IMR-90 (cell line): ENCODE measurements at regions not wholly inside any gene's neighbourhood (a gene's known extent, or its start where the extent isn't known, plus 50 kb on each side); places are given as distances from the start of the nearest gene placed in this dataset.

Source experiments
- ATAC-seq: fragments of 200-7000 bp; cut with Tn5 transposase; 2 replicates; pipeline ENCODE4 v1.9.1; 2020; ENCODE audit warnings: low read depth, mild to moderate bottlenecking, moderate library complexity
- BruUV-seq: library from RNA; stranded (reverse); fragments of 400-500 nt; replicated peaks from 2 replicates; lab custom pipeline; 2021; lab: Mats Ljungman, UMichigan
- CTCF ChIA-PET: fragments of 300-600 bp; formaldehyde crosslinking; extraction: SDS; loops from one replicate; lab custom pipeline; 2021; ENCODE audit warnings: antibody characterized with exemption; lab: Yijun Ruan, JAX
- POLR2A ChIA-PET: fragments of 300-600 bp; sonication (Branson Sonifier 250); formaldehyde crosslinking; loops from one replicate; lab custom pipeline; 2022; ENCODE audit warnings: antibody characterized with exemption; ENCODE audit not compliant: unreplicated experiment; lab: Charles Lee
- DNase-seq: peaks from one replicate; pipeline ENCODE4 v3.0.0; 2013
- H2AFZ ChIP-seq: replicated peaks from 2 replicates; pipeline ENCODE3; 2013; ENCODE audit warnings: low read length, mild to moderate bottlenecking; ENCODE audit not compliant: poor library complexity
- H2AK5ac ChIP-seq: 2 replicates; pipeline ENCODE4 v1.6.1; 2013; ENCODE audit warnings: low read depth, low read length, inconsistent platforms
- H2AK9ac ChIP-seq: replicated peaks from 2 replicates; pipeline ENCODE3; 2013; ENCODE audit warnings: mild to moderate bottlenecking, low read depth, low read length, moderate library complexity; ENCODE audit not compliant: poor library complexity
- H2BK120ac ChIP-seq: 2 replicates; pipeline ENCODE4 v1.6.1; 2013; ENCODE audit warnings: low read depth, low read length, inconsistent platforms
- H2BK15ac ChIP-seq: 3 replicates; pipeline ENCODE4 v1.6.1; 2013; ENCODE audit warnings: low read depth, low read length, inconsistent platforms
- H2BK20ac ChIP-seq: 2 replicates; pipeline ENCODE4 v1.6.1; 2013; ENCODE audit warnings: low read depth, mild to moderate bottlenecking, inconsistent platforms, low read length, moderate library complexity
- H2BK5ac ChIP-seq: 2 replicates; pipeline ENCODE4 v1.6.1; 2013; ENCODE audit warnings: mild to moderate bottlenecking, low read depth, low read length, inconsistent platforms; ENCODE audit not compliant: poor library complexity, severe bottlenecking
- H3K14ac ChIP-seq: replicated peaks from 2 replicates; pipeline ENCODE4 v1.6.1; 2013; ENCODE audit warnings: low read depth, low read length, inconsistent platforms
- H3K18ac ChIP-seq: 2 replicates; pipeline ENCODE4 v1.6.1; 2013; ENCODE audit warnings: low read depth, low read length, control low read depth
- H3K23ac ChIP-seq: 2 replicates; pipeline ENCODE4 v1.6.1; 2013; ENCODE audit warnings: low read depth, low read length, inconsistent platforms
- H3K27ac ChIP-seq: 2 replicates; pipeline ENCODE4 v1.5.1; 2013; ENCODE audit warnings: mild to moderate bottlenecking, control low read depth, low read length; ENCODE audit not compliant: insufficient read depth
- H3K27me3 ChIP-seq: 2 replicates; pipeline ENCODE4 v1.6.1; 2013; ENCODE audit warnings: low read length; ENCODE audit not compliant: control insufficient read depth, insufficient read depth
- H3K36me3 ChIP-seq: 2 replicates; pipeline ENCODE4 v1.6.1; 2013; ENCODE audit warnings: low read length, mixed read lengths; ENCODE audit not compliant: control insufficient read depth, insufficient read depth
- H3K4ac ChIP-seq: 2 replicates; pipeline ENCODE4 v1.6.1; 2013; ENCODE audit warnings: low read depth, low read length, inconsistent platforms
- H3K4me1 ChIP-seq: 2 replicates; pipeline ENCODE4 v1.6.1; 2013; ENCODE audit warnings: low read length, mixed read lengths; ENCODE audit not compliant: control insufficient read depth, insufficient read depth
- H3K4me2 ChIP-seq: 2 replicates; pipeline ENCODE4 v1.6.1; 2013; ENCODE audit warnings: low read depth, mild to moderate bottlenecking, control low read depth, low read length, moderate library complexity
- H3K4me3 ChIP-seq: 2 replicates; pipeline ENCODE4 v1.5.1; 2013; ENCODE audit warnings: low read depth, mild to moderate bottlenecking, control low read depth, low read length, moderate library complexity; ENCODE audit not compliant: insufficient read depth
- H3K56ac ChIP-seq: 2 replicates; pipeline ENCODE4 v1.6.1; 2013; ENCODE audit warnings: low read length, inconsistent platforms; ENCODE audit not compliant: insufficient read depth; ENCODE audit errors: extremely low read depth
- H3K79me1 ChIP-seq, 2 experiments: 2 replicates each; pipeline ENCODE4 v1.6.1; 2013; ENCODE audit warnings: low read length in 2 of 2, inconsistent platforms in 1 of 2, low read depth in 1 of 2
- H3K9ac ChIP-seq: 2 replicates; pipeline ENCODE4 v1.6.1; 2013; ENCODE audit warnings: low read depth, low read length, control low read depth
- H3K9me1 ChIP-seq: 2 replicates; pipeline ENCODE4 v1.6.1; 2013; ENCODE audit warnings: low read length, inconsistent platforms; ENCODE audit not compliant: insufficient read depth
- H3K9me3 ChIP-seq: 2 replicates; pipeline ENCODE4 v1.6.1; 2013; ENCODE audit warnings: low read length; ENCODE audit not compliant: control insufficient read depth, insufficient read depth
- H4K20me1 ChIP-seq: 2 replicates; pipeline ENCODE4 v1.6.1; 2013; ENCODE audit warnings: low read length, inconsistent platforms; ENCODE audit not compliant: insufficient read depth
- H4K5ac ChIP-seq: 2 replicates; pipeline ENCODE4 v1.6.1; 2013; ENCODE audit warnings: mild to moderate bottlenecking, low read depth, low read length, control low read depth
- H4K8ac ChIP-seq, 2 experiments: 2 replicates each; pipeline ENCODE4 v1.6.1; 2013; ENCODE audit warnings: low read depth in 2 of 2, low read length in 2 of 2, control low read depth in 1 of 2, inconsistent platforms in 1 of 2
- H4K91ac ChIP-seq: 2 replicates; pipeline ENCODE4 v1.6.1; 2013; ENCODE audit warnings: low read depth, low read length, inconsistent platforms; ENCODE audit not compliant: insufficient read depth
- CEBPB ChIP-seq: IDR thresholded peaks from 2 replicates; pipeline ENCODE4 v1.6.1; 2012; ENCODE audit warnings: low read depth, low read length, improper control_type of control experiment
- MAFK ChIP-seq: IDR thresholded peaks from 2 replicates; pipeline ENCODE4 v1.6.1; 2012; ENCODE audit warnings: low read depth, low read length, improper control_type of control experiment
- MXI1 ChIP-seq: IDR thresholded peaks from 2 replicates; pipeline ENCODE4 v1.6.1; 2012; ENCODE audit warnings: low read depth, mild to moderate bottlenecking, low read length, moderate library complexity, borderline replicate concordance
- RCOR1 ChIP-seq: IDR thresholded peaks from 2 replicates; pipeline ENCODE4 v1.6.1; 2012; ENCODE audit warnings: mild to moderate bottlenecking, low read length, improper control_type of control experiment; ENCODE audit not compliant: insufficient replicate concordance
- USF2 ChIP-seq: fragments of 150-350 bp; IDR thresholded peaks from 2 replicates; pipeline ENCODE4 v1.6.1; 2017; ENCODE audit warnings: mild to moderate bottlenecking, antibody characterized with exemption, low read length, low read depth
- dilution Hi-C: fragments of 300-500 bp; cut with HindIII; formaldehyde crosslinking; loops from one replicate; pipeline ENCODE4 v1.14.3; 2018; ENCODE audit warnings: low sequenced_read_pairs; ENCODE audit not compliant: unreplicated experiment
- in situ Hi-C: fragments of 300-500 bp; cut with MboI; formaldehyde crosslinking; loops from 3 replicates; pipeline ENCODE4 v1.14.3; 2019; ENCODE audit warnings: low sequenced_read_pairs, inconsistent platforms, mixed read lengths
- intact Hi-C: fragments of 100-400 bp; cut with micrococcal nuclease; formaldehyde crosslinking; loops from 2 replicates; pipeline ENCODE4 v1.10.0; 2022

GRCh38 chr13:44072536-44072935 is 192.8 kb downstream of the LACC1 start:
- Histone ChIP-seq H2BK120ac (no peak overlapping the region), H2AFZ (no peak overlapping the region), H3K36me3 (no peaks in the 10 kb centered on the region), H3K4me2 (no peak overlapping the region), H3K27ac (no peak overlapping the region), H3K14ac (no peak overlapping the region), H4K8ac (no peak overlapping the region), H3K27me3 (no peaks in the 10 kb centered on the region), H3K9ac (no peak overlapping the region), H3K4me1 (no peaks in the 10 kb centered on the region; the same call in 1 of the 2 replicates), H3K18ac (no peak overlapping the region), H2AK5ac (no peak overlapping the region), H4K20me1 (no peaks in the 10 kb centered on the region), H4K5ac (no peak overlapping the region), H3K4me3 (no peak overlapping the region), H2BK20ac (no peak overlapping the region), H3K9me1 (no peaks in the 10 kb centered on the region), H3K4ac (no peak overlapping the region), H4K91ac (no peak overlapping the region), H2BK15ac (no peak overlapping the region), H3K9me3 (peaks cover 2% of the 10 kb centered on the region), H3K79me1 (no peaks in the 10 kb centered on the region), H2BK5ac (no peak overlapping the region), H3K23ac (no peak overlapping the region), H3K56ac (no peak overlapping the region), H2AK9ac (no peak overlapping the region)
- CTCF ChIA-PET = no interaction called here
- in situ Hi-C loops = no loop called here
- dilution Hi-C loops = no loop called here
- no TSS peak for BruUV-seq
- TF ChIP-seq MXI1 = no peak
- no peak for TF ChIP-seq MAFK
- no peak for TF ChIP-seq RCOR1
- TF ChIP-seq CEBPB = no peak
- TF ChIP-seq USF2 = no peak
- intact Hi-C loops = no loop called here
- ATAC-seq = no peak
- no peak for DNase-seq
- POLR2A ChIA-PET = no interaction called here
